Stimulated activated CD4-positive, alpha-beta T cell treated with anti-CD3 and anti-CD28 coated beads, TNF-alpha, amount 100 ng/mL, for 24 hours (primary cell): ENCODE measurements at regions not wholly inside any gene's neighbourhood (a gene's known extent, or its start where the extent isn't known, plus 50 kb on each side); places are given as distances from the start of the nearest gene placed in this dataset.
"Not testable (repeated sequence)": the region's sequence is repeated elsewhere in the genome, so short reads cannot be mapped to it uniquely, and the experiment has no call there.

Experiments used
- DNase-seq, 3 experiments: peaks; one replicate each; pipeline ENCODE4 v3.0.0-alpha.2; 2020; ENCODE audit warnings: low read depth in 3 of 3

- no peak for DNase-seq
Measured at GRCh38 chr13:90444232-90444631, 903.3 kb upstream of the MIR17HG start.

- DNase-seq, result no peak
Measured at GRCh38 chr13:90445179-90445578, 902.3 kb upstream of the MIR17HG start.

GRCh38 chr13:90447034-90447733 lies 900.3 kb upstream of the MIR17HG start:
- no peak for DNase-seq

GRCh38 chr13:90447734-90448101 lies 899.8 kb upstream of the MIR17HG start:
- no peak for DNase-seq

GRCh38 chr13:90448466-90449037 lies 898.9 kb upstream of the MIR17HG start:
- no peak for DNase-seq

GRCh38 chr13:90453342-90453741 lies 894.1 kb upstream of the MIR17HG start:
- no peak for DNase-seq

GRCh38 chr13:90454002-90454636 lies 893.4 kb upstream of the MIR17HG start:
- no peak for DNase-seq

GRCh38 chr13:90455067-90455466 lies 892.4 kb upstream of the MIR17HG start:
- no peak for DNase-seq

GRCh38 chr13:90455823-90456222 lies 891.7 kb upstream of the MIR17HG start:
- no peak for DNase-seq

GRCh38 chr13:90461398-90461797 lies 886.1 kb upstream of the MIR17HG start:
- no peak for DNase-seq

GRCh38 chr13:90477216-90477615 lies 870.3 kb upstream of the MIR17HG start:
- no peak for DNase-seq

GRCh38 chr13:90483906-90484305 lies 863.6 kb upstream of the MIR17HG start:
- DNase-seq, result no peak

GRCh38 chr13:90485436-90485835 lies 862.1 kb upstream of the MIR17HG start:
- DNase-seq, result no peak

GRCh38 chr13:90492872-90493271 lies 854.6 kb upstream of the MIR17HG start:
- no peak for DNase-seq

- no peak for DNase-seq
Measured at GRCh38 chr13:90493667-90494066, 853.8 kb upstream of the MIR17HG start.

GRCh38 chr13:90494849-90495248 lies 852.6 kb upstream of the MIR17HG start:
- DNase-seq, result not testable (repeated sequence)

- no peak for DNase-seq
Measured at GRCh38 chr13:90498096-90498495, 849.4 kb upstream of the MIR17HG start.

- DNase-seq, result no peak
Measured at GRCh38 chr13:90498816-90499215, 848.7 kb upstream of the MIR17HG start.

- DNase-seq, result no peak
Measured at GRCh38 chr13:90500569-90500968, 846.9 kb upstream of the MIR17HG start.

GRCh38 chr13:90502153-90502552 lies 845.3 kb upstream of the MIR17HG start:
- no peak for DNase-seq

GRCh38 chr13:90502762-90503161 lies 844.7 kb upstream of the MIR17HG start:
- DNase-seq, result no peak

GRCh38 chr13:90510319-90510718 lies 837.2 kb upstream of the MIR17HG start:
- DNase-seq, result no peak

GRCh38 chr13:90511903-90512302 lies 835.6 kb upstream of the MIR17HG start:
- DNase-seq, result no peak
